ENCODE measurements at regions not wholly inside any gene's neighbourhood (a gene's known extent, or its start where the extent isn't known, plus 50 kb on each side); places are given as distances from the start of the nearest gene placed in this dataset.
"Not testable (repeated sequence)": the region's sequence is repeated elsewhere in the genome, so short reads cannot be mapped to it uniquely, and the experiment has no call there.

- no peak for FAIRE-seq
- DNase-seq (ENCODE audit: insufficient read length, low spot score): no peak
- no peak for TF ChIP-seq POLR2A (IDR thresholded peaks at IDR 0.05; ENCODE audit: low read depth, low read length)
Observed at GRCh38 chr1:232145768-232146167, 484.2 kb downstream of the SIPA1L2 start.

DNA sequence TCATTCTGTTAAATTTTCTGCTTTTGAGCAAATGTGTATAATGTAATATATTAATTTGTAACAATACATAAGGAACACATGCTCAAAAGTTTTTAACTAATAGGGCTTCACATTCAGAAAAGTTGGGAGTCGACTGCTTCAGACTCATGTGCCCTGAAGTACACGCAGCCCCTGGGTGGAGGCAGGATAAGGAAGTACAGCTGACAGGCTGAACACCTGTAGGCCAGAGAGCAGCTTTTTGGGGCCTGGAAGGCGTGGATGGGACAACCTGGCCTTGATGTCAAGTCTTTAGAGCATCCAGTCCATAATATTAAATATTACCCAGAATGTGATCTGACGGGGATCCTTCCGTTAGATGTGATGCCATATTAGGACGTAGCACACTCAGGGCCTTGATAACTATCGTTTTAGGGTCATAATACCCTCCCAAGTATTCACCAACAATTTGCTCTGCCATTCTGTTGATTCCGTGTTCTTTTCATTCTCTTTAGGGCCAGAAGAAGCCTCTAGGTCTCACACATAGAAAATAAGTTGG, 485.2 kb downstream of the SIPA1L2 start:
- DNase-seq (ENCODE audit: insufficient read length, low spot score): no peak
- no peak for TF ChIP-seq POLR2A (IDR thresholded peaks at IDR 0.05; ENCODE audit: low read depth, low read length)
- FAIRE-seq: no peak

DNA sequence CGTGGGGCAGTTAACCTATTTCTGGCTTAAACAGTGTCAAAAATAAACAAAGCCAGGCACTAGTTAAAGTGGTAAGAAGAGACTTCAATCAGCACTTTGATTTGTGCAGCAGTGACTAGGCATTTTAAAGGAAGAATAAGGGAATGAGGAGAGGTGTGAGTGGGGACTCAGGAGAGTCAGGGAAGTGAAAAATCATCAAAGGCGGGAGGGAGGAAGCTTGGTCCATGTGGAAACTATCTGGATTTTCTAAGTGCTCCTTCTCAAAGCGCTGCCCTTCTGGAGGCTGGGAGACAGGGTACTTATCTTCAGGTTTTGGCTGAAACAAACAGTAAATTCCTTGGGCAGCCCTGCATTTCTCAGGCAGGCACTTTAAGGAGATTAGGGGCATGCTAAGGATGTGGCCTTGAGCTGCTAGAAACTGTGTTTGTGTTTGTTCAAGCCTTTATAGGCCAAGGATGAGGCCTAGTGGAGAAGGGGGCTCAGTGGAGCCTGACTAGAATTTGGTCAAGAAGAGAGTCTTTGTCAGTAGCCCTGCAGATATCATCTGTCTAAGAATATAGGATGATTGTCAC, 486.5 kb downstream of the SIPA1L2 start:
- DNase-seq (ENCODE audit: insufficient read length, low spot score): no peak
- no peak for FAIRE-seq

DNA sequence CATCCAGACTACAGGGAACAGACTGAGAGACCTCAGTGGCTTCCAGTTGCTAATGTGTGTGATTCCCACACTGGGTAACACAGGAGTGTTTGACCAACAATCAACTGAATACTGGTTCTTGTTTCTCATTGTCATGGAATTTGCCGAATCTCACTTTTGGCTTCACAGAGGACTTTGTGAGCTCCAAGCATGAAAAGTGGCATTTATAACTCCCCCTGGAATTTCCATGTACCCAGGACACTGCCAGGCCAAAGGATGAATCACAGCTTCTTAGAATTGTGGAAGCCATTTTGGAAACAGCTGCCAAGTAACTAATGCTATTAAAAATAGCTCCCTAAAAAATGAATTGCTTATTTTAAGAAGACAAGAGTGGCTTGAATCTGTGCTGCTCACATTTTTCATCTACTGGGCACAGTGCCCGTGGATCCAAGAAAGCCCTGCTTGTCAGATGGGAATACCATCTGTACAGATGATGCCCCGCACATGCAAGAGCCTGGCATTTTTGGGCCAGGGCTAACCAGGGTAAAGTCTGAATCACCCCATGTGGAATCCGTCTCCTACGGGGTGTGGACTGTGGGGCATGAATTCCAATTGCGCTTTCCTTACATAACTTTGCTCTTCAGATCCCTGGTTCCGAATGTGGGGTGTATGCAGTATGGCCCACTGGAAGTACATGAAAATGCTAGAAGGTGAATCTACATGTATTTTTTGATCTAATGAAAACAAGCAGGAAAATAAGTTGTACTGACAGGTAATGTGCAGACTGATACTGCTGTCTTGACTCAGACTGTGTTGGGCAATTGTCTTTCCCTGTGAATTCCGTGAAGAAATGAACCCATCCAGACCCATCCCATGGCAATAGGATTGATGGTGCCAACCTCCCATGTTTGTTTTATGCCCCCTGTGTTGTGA, 487.3 kb downstream of the SIPA1L2 start:
- no peak for TF ChIP-seq POLR2A (IDR thresholded peaks at IDR 0.05; ENCODE audit: low read depth, low read length)
- DNase-seq (ENCODE audit: insufficient read length, low spot score) (peak; percentile 34), FAIRE-seq (peak; percentile 92)

More for the DNA sequence above, 486.5 kb downstream of the SIPA1L2 start:
- TF ChIP-seq POLR2A (IDR thresholded peaks at IDR 0.05; ENCODE audit: low read depth, low read length): no peak

GRCh38 chr1:232141167-232141448, 488.8 kb downstream of the SIPA1L2 start:
- not testable (repeated sequence) for FAIRE-seq; DNase-seq (ENCODE audit: insufficient read length, low spot score)

- DNase-seq (ENCODE audit: insufficient read length, low spot score) (no peak), FAIRE-seq (no peak)
- no peak for TF ChIP-seq POLR2A (IDR thresholded peaks at IDR 0.05; ENCODE audit: low read depth, low read length)
Observed at GRCh38 chr1:232140419-232141166, 489.3 kb downstream of the SIPA1L2 start.

DNA sequence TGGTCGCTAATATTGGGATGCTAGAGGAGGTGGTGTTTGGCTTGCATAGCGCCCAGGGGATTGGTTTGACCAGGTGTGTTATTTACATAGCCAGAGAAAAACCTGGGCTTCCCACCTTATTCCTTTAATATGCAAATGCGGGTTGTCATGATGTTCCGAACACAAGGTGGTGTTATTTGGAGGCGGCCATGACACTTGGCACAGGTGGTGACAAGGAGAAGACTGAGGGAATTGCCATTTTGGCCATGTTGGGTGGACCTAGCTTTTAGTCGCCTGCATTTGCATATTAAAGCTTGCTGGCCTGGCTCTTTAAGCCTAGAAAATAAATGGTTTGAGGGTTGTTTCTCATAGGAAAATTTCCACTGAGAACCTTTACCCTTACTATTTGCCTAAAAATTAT, 490.5 kb downstream of the SIPA1L2 start:
- FAIRE-seq (no peak), DNase-seq (ENCODE audit: insufficient read length, low spot score) (no peak)
- TF ChIP-seq POLR2A (IDR thresholded peaks at IDR 0.05; ENCODE audit: low read depth, low read length): no peak

GRCh38 chr1:232138044-232138443, 491.9 kb downstream of the SIPA1L2 start:
- DNase-seq (ENCODE audit: insufficient read length, low spot score): no peak
- TF ChIP-seq POLR2A (IDR thresholded peaks at IDR 0.05; ENCODE audit: low read depth, low read length): no peak
- FAIRE-seq: no peak

DNA sequence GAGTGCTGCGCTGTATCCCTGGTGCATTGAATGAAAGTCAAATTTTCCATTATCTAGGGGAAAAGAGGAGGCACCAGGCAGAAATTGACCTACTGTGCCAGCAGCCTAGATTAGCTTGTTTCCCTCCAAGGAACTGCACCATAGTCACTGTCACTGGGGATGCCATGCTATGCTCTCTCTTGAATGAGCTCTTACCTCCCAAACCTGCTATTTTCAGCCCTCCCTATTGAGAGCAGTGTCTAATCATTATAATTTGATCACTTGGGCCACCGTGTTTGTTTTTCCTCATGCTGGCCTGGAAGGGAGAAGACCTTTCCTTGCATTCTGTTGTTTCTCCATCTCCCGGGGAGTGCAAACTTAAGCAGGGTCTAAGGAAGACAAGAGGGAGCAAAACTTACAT, 492.9 kb downstream of the SIPA1L2 start:
- no peak for TF ChIP-seq POLR2A (IDR thresholded peaks at IDR 0.05; ENCODE audit: low read depth, low read length)
- DNase-seq (ENCODE audit: insufficient read length, low spot score) (no peak), FAIRE-seq (no peak)

DNA sequence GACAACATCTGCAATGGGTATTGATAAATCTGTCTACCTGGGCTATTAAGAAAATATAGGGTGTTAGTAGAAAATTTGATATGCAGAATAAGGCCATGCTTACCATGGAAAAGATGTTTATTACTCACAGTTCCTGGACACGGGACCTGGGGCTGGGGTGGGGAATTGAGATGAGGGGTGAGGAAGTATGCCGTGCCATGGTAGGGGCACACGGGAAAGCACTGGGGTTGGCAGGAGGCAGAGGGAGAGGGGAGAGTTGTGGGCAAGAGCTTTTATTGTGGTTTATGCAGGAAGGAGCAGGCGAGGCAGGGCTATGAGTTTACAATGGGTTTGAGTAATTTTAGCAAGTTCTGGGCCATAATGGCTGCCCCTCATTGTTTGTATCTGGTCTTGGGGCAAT, 493.8 kb downstream of the SIPA1L2 start:
- DNase-seq (ENCODE audit: insufficient read length, low spot score) (no peak), FAIRE-seq (no peak)
- TF ChIP-seq POLR2A (IDR thresholded peaks at IDR 0.05; ENCODE audit: low read depth, low read length): no peak

GRCh38 chr1:232134365-232134764, 495.6 kb downstream of the SIPA1L2 start:
- no peak for FAIRE-seq
- DNase-seq (ENCODE audit: insufficient read length, low spot score): no peak
- TF ChIP-seq POLR2A (IDR thresholded peaks at IDR 0.05; ENCODE audit: low read depth, low read length): no peak

GRCh38 chr1:232132572-232132971, 497.4 kb downstream of the SIPA1L2 start:
- DNase-seq (ENCODE audit: insufficient read length, low spot score): no peak
- TF ChIP-seq POLR2A (IDR thresholded peaks at IDR 0.05; ENCODE audit: low read depth, low read length): no peak
- no peak for FAIRE-seq

- DNase-seq (ENCODE audit: insufficient read length, low spot score) (no peak), FAIRE-seq (no peak)
- TF ChIP-seq POLR2A (IDR thresholded peaks at IDR 0.05; ENCODE audit: low read depth, low read length): no peak
Observed at GRCh38 chr1:232131715-232132391, 498.1 kb downstream of the SIPA1L2 start.

Measured in H54 (cell line).